ENCODE measurements at regions not wholly inside any gene's neighbourhood (a gene's known extent, or its start where the extent isn't known, plus 50 kb on each side); places are given as distances from the start of the nearest gene placed in this dataset.

GRCh38 chr3:5349343-5349742, 161.8 kb downstream of the EDEM1 start:
- TF ChIP-seq GATA2 (IDR thresholded peaks at IDR 0.05; ENCODE audit: low read depth, low read length) (no peak), GATA3 (IDR thresholded peaks at IDR 0.05; ENCODE audit: low read depth, low read length) (no peak)
